ENCODE measurements at regions not wholly inside any gene's neighbourhood (a gene's known extent, or its start where the extent isn't known, plus 50 kb on each side); places are given as distances from the start of the nearest gene placed in this dataset.

GRCh38 chr7:79624336-79624735 is 170.9 kb upstream of the MAGI2 start:
- no peak overlapping the region for H3K27ac ChIP-seq
- DNase-seq (ENCODE audit: low spot score in 2 of 2): no peak
- H3K36me3 ChIP-seq: no peaks in the 10 kb centered on the region
- intact Hi-C loops (cut with DNase I): no loop called here
- no peaks in the 10 kb centered on the region for H3K4me1 ChIP-seq
- no peak for TF ChIP-seq CTCF (IDR thresholded peaks at IDR 0.05)
- H3K27me3 ChIP-seq: no peaks in the 10 kb centered on the region
- no peaks in the 10 kb centered on the region for H3K9me3 ChIP-seq
- no peak overlapping the region for H3K4me3 ChIP-seq

- intact Hi-C loops (cut with DNase I): no loop called here
- Histone ChIP-seq H3K36me3 (no peaks in the 10 kb centered on the region), H3K4me3 (no peak overlapping the region), H3K27ac (no peak overlapping the region), H3K27me3 (no peaks in the 10 kb centered on the region), H3K4me1 (no peaks in the 10 kb centered on the region), H3K9me3 (no peaks in the 10 kb centered on the region)
- TF ChIP-seq CTCF (IDR thresholded peaks at IDR 0.05): no peak
- no peak for DNase-seq (ENCODE audit: low spot score in 2 of 2)
Observed at GRCh38 chr7:79622781-79623180, 169.3 kb upstream of the MAGI2 start.

GRCh38 chr7:79620291-79620690 is 166.8 kb upstream of the MAGI2 start:
- DNase-seq (ENCODE audit: low spot score in 2 of 2): no peak
- intact Hi-C loops (cut with DNase I): no loop called here
- no peaks in the 10 kb centered on the region for H3K27me3 ChIP-seq
- TF ChIP-seq CTCF (IDR thresholded peaks at IDR 0.05): no peak
- no peak overlapping the region for H3K4me3 ChIP-seq
- H3K36me3 ChIP-seq: no peaks in the 10 kb centered on the region
- H3K27ac ChIP-seq: no peak overlapping the region
- H3K4me1 ChIP-seq: no peaks in the 10 kb centered on the region
- no peaks in the 10 kb centered on the region for H3K9me3 ChIP-seq

GRCh38 chr7:79619216-79619615 is 165.7 kb upstream of the MAGI2 start:
- no peak for DNase-seq (ENCODE audit: low spot score in 2 of 2)
- no peaks in the 10 kb centered on the region for H3K36me3 ChIP-seq
- H3K27me3 ChIP-seq: no peaks in the 10 kb centered on the region
- H3K27ac ChIP-seq: no peak overlapping the region
- intact Hi-C loops (cut with DNase I): no loop called here
- no peaks in the 10 kb centered on the region for H3K4me1 ChIP-seq
- H3K9me3 ChIP-seq: no peaks in the 10 kb centered on the region
- H3K4me3 ChIP-seq: no peak overlapping the region
- no peak for TF ChIP-seq CTCF (IDR thresholded peaks at IDR 0.05)

GRCh38 chr7:79615871-79616640 is 162.6 kb upstream of the MAGI2 start:
- Histone ChIP-seq H3K4me3 (no peak overlapping the region), H3K36me3 (no peaks in the 10 kb centered on the region), H3K27me3 (no peaks in the 10 kb centered on the region), H3K27ac (no peak overlapping the region), H3K9me3 (no peaks in the 10 kb centered on the region), H3K4me1 (no peaks in the 10 kb centered on the region)
- no peak for DNase-seq (ENCODE audit: low spot score in 2 of 2)
- intact Hi-C loops (cut with DNase I): no loop called here
- TF ChIP-seq CTCF (IDR thresholded peaks at IDR 0.05): no peak

- no peak for DNase-seq (ENCODE audit: low spot score in 2 of 2)
- H3K4me3 ChIP-seq: no peak overlapping the region
- H3K36me3 ChIP-seq: no peaks in the 10 kb centered on the region
- no peaks in the 10 kb centered on the region for H3K27me3 ChIP-seq
- intact Hi-C loops (cut with DNase I): no loop called here
- TF ChIP-seq CTCF (IDR thresholded peaks at IDR 0.05): no peak
- no peak overlapping the region for H3K27ac ChIP-seq
- no peaks in the 10 kb centered on the region for H3K4me1 ChIP-seq
- H3K9me3 ChIP-seq: no peaks in the 10 kb centered on the region
Observed at GRCh38 chr7:79615466-79615865, 162.0 kb upstream of the MAGI2 start.

Data from ascending aorta (tissue), 2 donors.